ENCODE measurements at regions not wholly inside any gene's neighbourhood (a gene's known extent, or its start where the extent isn't known, plus 50 kb on each side); places are given as distances from the start of the nearest gene placed in this dataset.

DNA sequence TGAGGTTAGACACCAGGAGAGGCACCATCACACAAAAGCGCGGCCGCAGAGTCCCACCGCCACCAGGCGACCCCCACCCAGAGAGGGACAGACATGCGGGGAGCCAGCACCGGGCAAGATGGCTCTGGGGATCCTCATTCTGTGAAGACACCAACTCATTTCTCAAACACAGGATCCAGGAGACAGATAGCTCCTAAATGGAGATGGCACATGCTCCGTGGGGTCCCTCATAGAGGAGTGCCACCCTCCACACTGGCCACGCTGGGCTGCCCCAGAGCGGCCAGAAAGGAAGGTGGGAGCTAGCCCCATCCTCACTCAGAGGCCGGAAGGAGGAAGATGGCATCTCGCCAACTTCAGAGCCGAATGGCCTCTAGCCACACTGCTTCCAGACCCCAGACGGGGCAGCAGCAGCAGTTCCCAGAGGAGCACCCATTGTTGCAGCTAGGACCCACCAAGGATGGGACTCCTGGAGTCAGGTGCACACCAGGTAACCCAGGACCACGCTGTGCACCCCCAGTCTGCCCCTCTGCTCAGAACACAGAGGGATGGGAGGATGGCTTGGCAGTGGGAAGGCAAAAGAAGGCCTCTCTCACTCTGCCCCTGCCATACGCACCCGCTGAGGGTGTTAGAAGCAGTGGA lies 78.6 kb downstream of the ZIC5 start:
- DNase-seq (ENCODE audit: low read depth in 2 of 2), result no peak

- no peak for DNase-seq (ENCODE audit: low read depth in 2 of 2)
Observed at GRCh38 chr13:99892196-99892613, 79.4 kb downstream of the ZIC5 start.

GRCh38 chr13:99886706-99887105 lies 84.9 kb downstream of the ZIC5 start:
- DNase-seq (ENCODE audit: low read depth in 2 of 2), result no peak

DNA sequence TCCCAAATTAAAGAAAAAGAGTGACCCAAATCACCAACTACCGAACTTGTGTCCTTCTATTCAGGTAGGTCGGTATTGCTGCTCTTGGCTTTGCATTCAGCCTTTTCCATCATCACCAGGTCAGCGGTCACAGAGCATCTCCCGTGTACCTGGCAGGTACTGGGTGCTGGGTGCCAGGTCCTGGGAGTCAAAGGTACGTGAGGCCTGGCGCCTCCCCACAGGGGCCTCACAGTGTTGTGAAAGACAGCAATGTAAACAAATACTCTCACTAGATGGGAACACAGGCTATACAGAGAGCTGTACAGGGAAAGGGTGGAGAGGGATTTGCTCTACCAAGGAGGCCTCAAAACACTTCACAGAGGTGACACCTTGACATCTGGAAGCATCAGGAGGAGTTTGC lies 86.7 kb downstream of the ZIC5 start:
- no peak for DNase-seq (ENCODE audit: low read depth in 2 of 2)

GRCh38 chr13:99883805-99884204 lies 87.8 kb downstream of the ZIC5 start:
- DNase-seq (ENCODE audit: low read depth in 2 of 2), result no peak

- no peak for DNase-seq (ENCODE audit: low read depth in 2 of 2)
Observed at GRCh38 chr13:99878921-99879610, 92.5 kb downstream of the ZIC5 start.

DNA sequence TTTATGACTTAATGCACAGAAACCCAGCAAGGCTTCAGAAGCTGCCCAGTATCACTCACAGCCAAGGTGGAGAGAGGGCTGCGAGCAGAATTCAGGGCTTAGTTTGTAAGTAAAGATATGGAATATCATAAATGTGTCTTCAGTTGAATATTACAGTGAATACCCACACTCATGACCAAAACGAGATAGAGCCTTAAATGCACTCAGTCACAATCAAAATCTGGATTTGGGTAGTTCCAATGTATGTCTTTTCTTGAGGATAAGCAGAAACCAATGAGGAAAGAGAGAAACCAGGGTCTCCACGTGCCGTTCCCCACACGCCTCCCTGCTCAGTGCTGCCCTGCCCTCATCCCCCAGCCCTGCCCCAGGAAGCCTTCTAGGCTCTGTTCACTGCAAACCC lies 94.9 kb downstream of the ZIC5 start:
- DNase-seq (ENCODE audit: low read depth in 2 of 2), result no peak

DNA sequence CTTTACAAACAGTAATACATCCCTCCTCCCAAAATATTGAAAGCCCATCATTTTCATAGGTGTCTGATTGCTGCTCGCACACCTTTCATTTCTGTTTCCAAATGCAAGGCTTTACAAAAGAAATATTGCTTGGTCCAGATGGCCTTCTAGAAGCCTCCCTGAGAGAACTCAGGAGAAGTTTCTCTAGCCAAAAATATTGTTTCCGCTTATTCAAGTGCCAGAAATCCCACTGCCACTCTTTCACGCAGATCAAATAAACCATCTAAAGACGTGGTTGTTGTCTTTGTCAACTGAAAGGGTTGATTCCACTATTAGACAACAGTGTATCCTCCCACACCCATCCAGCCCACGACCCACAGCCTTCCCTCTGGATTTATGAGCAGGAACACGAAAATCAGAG lies 96.2 kb downstream of the ZIC5 start:
- no peak for DNase-seq (ENCODE audit: low read depth in 2 of 2)

DNA sequence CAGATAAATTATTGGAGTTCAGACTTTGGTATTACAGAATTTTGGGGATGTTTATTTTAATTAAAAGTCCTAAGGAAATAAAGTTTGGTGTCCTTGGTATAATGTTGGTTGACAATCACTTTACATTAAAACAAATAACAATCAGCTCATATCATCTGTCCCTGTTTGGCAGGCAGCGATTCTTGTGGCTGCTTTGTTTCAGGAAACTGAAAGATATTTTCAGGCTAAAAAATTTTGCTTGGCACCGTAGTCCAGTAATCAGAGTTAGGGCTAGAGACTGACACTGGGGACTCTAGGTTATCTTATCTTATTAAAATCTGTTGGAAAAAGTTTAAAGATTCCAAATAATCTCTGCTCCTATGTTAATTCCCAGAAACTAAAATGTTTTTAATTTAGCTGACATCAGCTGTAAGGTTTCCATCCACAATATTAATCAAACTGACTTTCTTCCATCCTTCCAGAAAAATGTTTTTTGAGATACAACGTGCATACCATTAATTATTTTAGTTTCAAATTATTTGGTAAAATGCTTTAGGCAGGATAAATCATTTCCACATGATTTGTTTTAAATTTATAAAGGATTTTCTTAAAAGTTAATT lies 97.6 kb downstream of the ZIC5 start:
- no peak for DNase-seq (ENCODE audit: low read depth in 2 of 2)

GRCh38 chr13:99873141-99873540 lies 98.4 kb downstream of the ZIC5 start:
- no peak for DNase-seq (ENCODE audit: low read depth in 2 of 2)

DNA sequence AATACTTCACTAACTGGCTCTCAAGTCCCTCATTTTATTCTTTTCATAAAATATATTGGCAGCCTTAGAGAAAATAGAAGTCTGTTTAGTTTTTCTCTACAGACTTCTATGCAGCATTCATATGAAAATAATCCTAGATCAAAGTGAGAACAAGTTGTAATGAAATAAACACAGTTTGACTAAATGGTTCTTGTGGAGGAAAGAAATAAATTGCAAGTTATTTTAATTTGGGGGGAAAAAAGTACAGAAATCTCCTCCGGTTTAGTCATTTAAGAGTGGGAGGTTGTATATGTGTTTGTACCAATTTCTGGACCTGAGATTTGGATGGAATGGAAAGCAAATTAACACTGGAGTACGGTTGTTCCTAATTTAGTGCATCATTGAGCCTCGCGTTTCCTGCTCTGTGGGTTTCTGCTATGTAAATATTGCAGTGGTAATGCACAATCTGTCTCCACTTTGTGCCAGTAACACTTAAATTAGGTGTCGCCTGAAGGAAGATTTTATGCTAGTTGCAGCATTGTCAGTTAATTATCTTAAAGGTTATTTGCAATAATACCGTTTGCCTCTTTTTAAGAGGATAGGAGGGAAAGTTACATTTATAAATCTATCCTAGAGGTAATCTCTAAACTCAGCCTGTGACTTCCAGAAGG lies 100.2 kb downstream of the ZIC5 start:
- no peak for DNase-seq (ENCODE audit: low read depth in 2 of 2)

DNA sequence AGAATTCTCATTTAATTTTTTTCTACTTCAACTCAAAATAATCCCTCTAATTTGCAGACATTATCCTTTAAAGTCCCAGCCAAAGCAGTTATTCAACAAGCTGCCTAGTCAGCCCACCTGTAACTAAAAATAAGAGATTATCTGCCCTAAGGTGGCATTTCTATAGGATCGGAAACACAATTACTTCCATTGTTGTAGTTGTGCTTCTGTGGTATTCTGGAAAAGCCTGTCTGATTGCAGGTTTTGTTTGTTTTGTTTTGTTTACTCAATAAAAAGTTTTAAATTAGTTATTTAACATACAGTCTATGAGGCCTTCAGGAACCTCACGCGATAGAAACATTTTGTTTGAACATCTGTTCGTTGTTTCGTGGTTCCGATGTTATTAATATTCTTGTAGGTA lies 101.0 kb downstream of the ZIC5 start:
- no peak for DNase-seq (ENCODE audit: low read depth in 2 of 2)

- DNase-seq (ENCODE audit: low read depth in 2 of 2), result no peak
Observed at GRCh38 chr13:99869830-99870229, 101.7 kb downstream of the ZIC5 start.

- no peak for DNase-seq (ENCODE audit: low read depth in 2 of 2)
Observed at GRCh38 chr13:99868767-99869166, 102.8 kb downstream of the ZIC5 start.

DNA sequence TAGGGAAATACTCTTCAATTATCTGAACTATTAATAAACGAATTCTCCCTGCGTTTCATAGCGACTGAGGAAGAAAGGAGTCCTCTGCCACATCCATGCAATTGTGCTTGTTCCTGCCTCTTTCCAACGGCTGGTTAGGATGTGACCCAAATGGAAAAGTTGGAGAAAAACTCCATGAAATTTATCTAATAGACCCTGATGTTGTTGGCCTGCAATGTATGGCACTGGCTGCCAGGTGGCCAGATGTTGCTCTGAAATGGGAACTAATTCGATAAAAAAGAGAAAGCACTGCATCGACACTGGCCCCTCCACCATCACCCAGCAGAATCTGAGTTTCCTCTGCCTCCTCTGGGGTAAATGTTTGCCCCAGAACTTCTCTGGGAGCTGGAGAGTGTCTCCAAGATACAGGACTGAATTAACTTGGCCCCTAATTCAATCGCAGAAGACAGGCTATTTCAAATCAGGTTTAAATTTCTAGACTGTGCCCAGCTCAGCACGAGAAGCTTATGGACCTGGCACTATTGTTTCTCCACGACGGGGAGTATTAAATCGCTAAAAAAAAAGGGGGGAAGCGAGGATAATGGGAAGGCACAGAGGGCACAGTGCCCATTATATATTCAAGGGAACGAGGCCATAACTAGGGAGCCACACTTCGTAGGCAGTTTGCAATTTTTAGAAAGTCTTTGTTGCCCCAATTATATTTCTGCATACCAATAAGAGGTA lies 103.9 kb downstream of the ZIC5 start:
- no peak for DNase-seq (ENCODE audit: low read depth in 2 of 2)

DNA sequence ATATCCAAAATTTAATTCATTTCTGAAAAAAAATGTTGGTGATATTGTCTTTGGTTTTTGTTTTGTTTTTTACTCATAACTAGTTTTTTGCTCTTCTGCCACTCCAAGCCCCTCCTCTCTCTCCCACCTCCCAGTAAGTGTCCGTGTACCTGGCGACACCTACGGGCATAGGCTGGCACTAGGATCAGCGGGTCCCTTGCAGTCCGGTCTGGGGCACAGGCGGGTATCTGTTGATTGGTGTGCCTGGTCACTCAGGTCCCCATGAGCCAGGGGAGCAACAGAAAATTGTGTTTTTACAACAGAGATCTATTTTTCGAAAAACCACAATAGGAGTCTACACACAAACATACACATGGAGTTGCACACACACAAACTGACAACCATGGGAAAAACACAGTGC lies 104.8 kb downstream of the ZIC5 start:
- no peak for DNase-seq (ENCODE audit: low read depth in 2 of 2)

DNA sequence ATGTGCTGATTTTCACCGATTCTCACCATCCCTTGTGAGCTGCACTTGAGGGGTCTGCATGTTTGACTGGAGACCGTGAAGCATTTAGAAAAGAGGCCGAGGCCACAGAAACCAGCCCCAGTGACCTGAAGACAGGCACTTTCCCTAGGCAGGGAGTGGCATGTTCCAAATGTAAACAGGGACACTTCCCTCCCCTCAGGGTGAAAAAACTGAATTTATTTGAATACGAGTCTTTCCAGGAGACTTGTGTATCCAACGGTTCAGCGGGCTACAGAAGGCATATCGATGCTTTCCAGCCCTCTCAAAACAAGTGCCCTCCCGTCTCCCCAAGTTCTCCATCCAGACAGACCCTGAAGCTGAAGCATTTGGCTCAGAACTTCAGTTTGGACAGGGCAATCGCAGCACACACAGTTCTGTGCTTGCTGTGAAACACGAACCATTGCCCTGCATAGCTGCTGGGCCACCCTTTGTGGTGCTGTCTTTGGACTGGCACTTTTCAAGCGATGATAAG lies 106.1 kb downstream of the ZIC5 start:
- DNase-seq (ENCODE audit: low read depth in 2 of 2), result no peak

GRCh38 chr13:99864627-99864990 lies 107.0 kb downstream of the ZIC5 start:
- DNase-seq (ENCODE audit: low read depth in 2 of 2), result no peak

- DNase-seq (ENCODE audit: low read depth in 2 of 2), result no peak
Observed at GRCh38 chr13:99863789-99864626, 107.6 kb downstream of the ZIC5 start.

DNA sequence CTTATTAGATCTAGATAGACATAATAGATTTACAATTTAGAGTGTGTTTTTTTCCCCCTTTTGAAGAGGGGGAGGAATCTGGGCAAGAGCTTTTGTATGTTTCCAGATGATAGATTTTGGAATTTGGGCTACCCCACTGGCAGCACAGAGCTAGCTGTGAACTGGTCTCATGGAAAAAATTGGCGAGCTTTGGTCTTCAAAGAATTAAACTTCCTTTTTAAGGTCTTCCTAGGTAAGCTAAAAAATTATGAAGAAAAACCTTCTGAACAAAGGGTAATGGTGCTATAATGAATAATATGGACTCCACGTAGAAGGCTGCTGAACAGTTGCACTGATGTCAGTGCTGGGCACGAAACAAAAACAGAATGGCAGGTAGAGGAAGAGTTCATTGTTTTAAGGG lies 109.3 kb downstream of the ZIC5 start:
- no peak for DNase-seq (ENCODE audit: low read depth in 2 of 2)

- no peak for DNase-seq (ENCODE audit: low read depth in 2 of 2)
Observed at GRCh38 chr13:99861771-99862170, 109.8 kb downstream of the ZIC5 start.

Data from stimulated activated CD8-positive, alpha-beta memory T cell treated with anti-CD3 and anti-CD28 coated beads, Interleukin-2, amount 100 ng/mL, for 48 hours (primary cell).